IMR-90 (cell line): ENCODE measurements at regions not wholly inside any gene's neighbourhood (a gene's known extent, or its start where the extent isn't known, plus 50 kb on each side); places are given as distances from the start of the nearest gene placed in this dataset.

Experiments
- ATAC-seq: fragments of 200-7000 bp; cut with Tn5 transposase; 2 replicates; pipeline ENCODE4 v1.9.1; 2020; ENCODE audit warnings: low read depth, mild to moderate bottlenecking, moderate library complexity
- BruUV-seq: library from RNA; stranded (reverse); fragments of 400-500 nt; replicated peaks from 2 replicates; lab custom pipeline; 2021; lab: Mats Ljungman, UMichigan
- CTCF ChIA-PET: fragments of 300-600 bp; formaldehyde crosslinking; extraction: SDS; loops from one replicate; lab custom pipeline; 2021; ENCODE audit warnings: antibody characterized with exemption; lab: Yijun Ruan, JAX
- POLR2A ChIA-PET: fragments of 300-600 bp; sonication (Branson Sonifier 250); formaldehyde crosslinking; loops from one replicate; lab custom pipeline; 2022; ENCODE audit warnings: antibody characterized with exemption; ENCODE audit not compliant: unreplicated experiment; lab: Charles Lee
- DNase-seq: peaks from one replicate; pipeline ENCODE4 v3.0.0; 2013
- H2AFZ ChIP-seq: replicated peaks from 2 replicates; pipeline ENCODE3; 2013; ENCODE audit warnings: low read length, mild to moderate bottlenecking; ENCODE audit not compliant: poor library complexity
- H2AK5ac ChIP-seq: 2 replicates; pipeline ENCODE4 v1.6.1; 2013; ENCODE audit warnings: low read depth, low read length, inconsistent platforms
- H2AK9ac ChIP-seq: replicated peaks from 2 replicates; pipeline ENCODE3; 2013; ENCODE audit warnings: mild to moderate bottlenecking, low read depth, low read length, moderate library complexity; ENCODE audit not compliant: poor library complexity
- H2BK120ac ChIP-seq: 2 replicates; pipeline ENCODE4 v1.6.1; 2013; ENCODE audit warnings: low read depth, low read length, inconsistent platforms
- H2BK15ac ChIP-seq: 3 replicates; pipeline ENCODE4 v1.6.1; 2013; ENCODE audit warnings: low read depth, low read length, inconsistent platforms
- H2BK20ac ChIP-seq: 2 replicates; pipeline ENCODE4 v1.6.1; 2013; ENCODE audit warnings: low read depth, mild to moderate bottlenecking, inconsistent platforms, low read length, moderate library complexity
- H2BK5ac ChIP-seq: 2 replicates; pipeline ENCODE4 v1.6.1; 2013; ENCODE audit warnings: mild to moderate bottlenecking, low read depth, low read length, inconsistent platforms; ENCODE audit not compliant: poor library complexity, severe bottlenecking
- H3K14ac ChIP-seq: replicated peaks from 2 replicates; pipeline ENCODE4 v1.6.1; 2013; ENCODE audit warnings: low read depth, low read length, inconsistent platforms
- H3K18ac ChIP-seq: 2 replicates; pipeline ENCODE4 v1.6.1; 2013; ENCODE audit warnings: low read depth, low read length, control low read depth
- H3K23ac ChIP-seq: 2 replicates; pipeline ENCODE4 v1.6.1; 2013; ENCODE audit warnings: low read depth, low read length, inconsistent platforms
- H3K27ac ChIP-seq: 2 replicates; pipeline ENCODE4 v1.5.1; 2013; ENCODE audit warnings: mild to moderate bottlenecking, control low read depth, low read length; ENCODE audit not compliant: insufficient read depth
- H3K27me3 ChIP-seq: 2 replicates; pipeline ENCODE4 v1.6.1; 2013; ENCODE audit warnings: low read length; ENCODE audit not compliant: control insufficient read depth, insufficient read depth
- H3K36me3 ChIP-seq: 2 replicates; pipeline ENCODE4 v1.6.1; 2013; ENCODE audit warnings: low read length, mixed read lengths; ENCODE audit not compliant: control insufficient read depth, insufficient read depth
- H3K4ac ChIP-seq: 2 replicates; pipeline ENCODE4 v1.6.1; 2013; ENCODE audit warnings: low read depth, low read length, inconsistent platforms
- H3K4me1 ChIP-seq: 2 replicates; pipeline ENCODE4 v1.6.1; 2013; ENCODE audit warnings: low read length, mixed read lengths; ENCODE audit not compliant: control insufficient read depth, insufficient read depth
- H3K4me2 ChIP-seq: 2 replicates; pipeline ENCODE4 v1.6.1; 2013; ENCODE audit warnings: low read depth, mild to moderate bottlenecking, control low read depth, low read length, moderate library complexity
- H3K4me3 ChIP-seq: 2 replicates; pipeline ENCODE4 v1.5.1; 2013; ENCODE audit warnings: low read depth, mild to moderate bottlenecking, control low read depth, low read length, moderate library complexity; ENCODE audit not compliant: insufficient read depth
- H3K56ac ChIP-seq: 2 replicates; pipeline ENCODE4 v1.6.1; 2013; ENCODE audit warnings: low read length, inconsistent platforms; ENCODE audit not compliant: insufficient read depth; ENCODE audit errors: extremely low read depth
- H3K79me1 ChIP-seq, 2 experiments: 2 replicates each; pipeline ENCODE4 v1.6.1; 2013; ENCODE audit warnings: low read length in 2 of 2, inconsistent platforms in 1 of 2, low read depth in 1 of 2
- H3K9ac ChIP-seq: 2 replicates; pipeline ENCODE4 v1.6.1; 2013; ENCODE audit warnings: low read depth, low read length, control low read depth
- H3K9me1 ChIP-seq: 2 replicates; pipeline ENCODE4 v1.6.1; 2013; ENCODE audit warnings: low read length, inconsistent platforms; ENCODE audit not compliant: insufficient read depth
- H3K9me3 ChIP-seq: 2 replicates; pipeline ENCODE4 v1.6.1; 2013; ENCODE audit warnings: low read length; ENCODE audit not compliant: control insufficient read depth, insufficient read depth
- H4K20me1 ChIP-seq: 2 replicates; pipeline ENCODE4 v1.6.1; 2013; ENCODE audit warnings: low read length, inconsistent platforms; ENCODE audit not compliant: insufficient read depth
- H4K5ac ChIP-seq: 2 replicates; pipeline ENCODE4 v1.6.1; 2013; ENCODE audit warnings: mild to moderate bottlenecking, low read depth, low read length, control low read depth
- H4K8ac ChIP-seq, 2 experiments: 2 replicates each; pipeline ENCODE4 v1.6.1; 2013; ENCODE audit warnings: low read depth in 2 of 2, low read length in 2 of 2, control low read depth in 1 of 2, inconsistent platforms in 1 of 2
- H4K91ac ChIP-seq: 2 replicates; pipeline ENCODE4 v1.6.1; 2013; ENCODE audit warnings: low read depth, low read length, inconsistent platforms; ENCODE audit not compliant: insufficient read depth
- CEBPB ChIP-seq: IDR thresholded peaks from 2 replicates; pipeline ENCODE4 v1.6.1; 2012; ENCODE audit warnings: low read depth, low read length, improper control_type of control experiment
- RAD21 ChIP-seq: IDR thresholded peaks from 2 replicates; pipeline ENCODE4 v1.6.1; 2012; ENCODE audit warnings: low read length, improper control_type of control experiment
- RCOR1 ChIP-seq: IDR thresholded peaks from 2 replicates; pipeline ENCODE4 v1.6.1; 2012; ENCODE audit warnings: mild to moderate bottlenecking, low read length, improper control_type of control experiment; ENCODE audit not compliant: insufficient replicate concordance
- WGBS, 2 experiments: methylation state at CpG; one replicate each; pipeline versions ENCODE4 v1.1.5 to v1.1.7; 2013; ENCODE audit warnings: missing lambda C conversion rate in 2 of 2; ENCODE audit not compliant: insufficient read length in 1 of 2; ENCODE audit errors: extremely low coverage in 2 of 2; 5-methylcytosine and 5-hydroxymethylcytosine counted together
- dilution Hi-C: fragments of 300-500 bp; cut with HindIII; formaldehyde crosslinking; loops from one replicate; pipeline ENCODE4 v1.14.3; 2018; ENCODE audit warnings: low sequenced_read_pairs; ENCODE audit not compliant: unreplicated experiment
- in situ Hi-C: fragments of 300-500 bp; cut with MboI; formaldehyde crosslinking; loops from 3 replicates; pipeline ENCODE4 v1.14.3; 2019; ENCODE audit warnings: low sequenced_read_pairs, inconsistent platforms, mixed read lengths
- intact Hi-C: fragments of 100-400 bp; cut with micrococcal nuclease; formaldehyde crosslinking; loops from 2 replicates; pipeline ENCODE4 v1.10.0; 2022

DNA sequence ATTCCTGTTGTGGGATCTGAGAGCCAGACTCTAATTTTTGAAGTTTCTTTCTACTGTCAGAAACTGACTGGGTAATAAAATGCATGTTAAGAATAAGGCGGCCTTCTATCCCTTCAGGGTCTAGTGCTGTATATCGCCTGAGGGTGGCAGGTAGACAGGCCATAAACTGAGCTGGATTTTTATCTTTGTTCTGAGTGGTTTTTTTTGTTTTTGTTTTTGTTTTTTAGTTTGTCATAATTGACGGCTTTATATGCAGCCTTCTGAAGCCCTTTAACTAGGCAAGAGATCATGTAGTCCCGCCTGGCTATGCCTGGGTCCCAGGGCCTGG, 747.7 kb upstream of the ADGRB3 start:
- no peak overlapping the region for H3K4me2 ChIP-seq
- no peak overlapping the region for H3K23ac ChIP-seq
- no peaks in the 10 kb centered on the region for H3K79me1 ChIP-seq
- no peak overlapping the region for H3K56ac ChIP-seq
- no peak overlapping the region for H3K4me3 ChIP-seq
- in situ Hi-C loops, result no loop called here
- H3K27me3 ChIP-seq, result no peaks in the 10 kb centered on the region
- no TSS peak for BruUV-seq
- H4K91ac ChIP-seq, result no peak overlapping the region
- H4K8ac ChIP-seq, result no peak overlapping the region
- no peak for ATAC-seq
- no peak overlapping the region for H2BK5ac ChIP-seq
- H2BK15ac ChIP-seq, result no peak overlapping the region
- H3K9me3 ChIP-seq, result peaks cover 17% of the 10 kb centered on the region
- H3K4ac ChIP-seq, result no peak overlapping the region
- ChIA-PET POLR2A (no interaction called here), CTCF (no interaction called here)
- H3K27ac ChIP-seq, result no peak overlapping the region
- H2AFZ ChIP-seq, result no peak overlapping the region
- H4K20me1 ChIP-seq, result no peaks in the 10 kb centered on the region
- dilution Hi-C loops, result no loop called here
- no peak overlapping the region for H2AK9ac ChIP-seq
- no peak for DNase-seq
- no peaks in the 10 kb centered on the region for H3K4me1 ChIP-seq
- no peak overlapping the region for H2BK20ac ChIP-seq
- TF ChIP-seq RAD21 (no peak), RCOR1 (no peak), CEBPB (no peak)
- H2BK120ac ChIP-seq, result no peak overlapping the region
- no peak overlapping the region for H3K18ac ChIP-seq
- H2AK5ac ChIP-seq, result no peak overlapping the region
- no peak overlapping the region for H3K9ac ChIP-seq
- WGBS, 2 experiments, result no CpG with 5 or more reads among the region's 4 CpGs
- intact Hi-C loops, result no loop called here
- H3K36me3 ChIP-seq, result no peaks in the 10 kb centered on the region
- H3K9me1 ChIP-seq, result no peaks in the 10 kb centered on the region
- H3K14ac ChIP-seq, result no peak overlapping the region
- H4K5ac ChIP-seq, result no peak overlapping the region
